HEK293 (cell line): ENCODE measurements at regions not wholly inside any gene's neighbourhood (a gene's known extent, or its start where the extent isn't known, plus 50 kb on each side); places are given as distances from the start of the nearest gene placed in this dataset.

ENCODE experiments used
- CTCF ChIA-PET: fragments of 350-600 bp; formaldehyde crosslinking; extraction: SDS; loops from one replicate; lab custom pipeline; 2021; ENCODE audit warnings: antibody characterized with exemption; lab: Yijun Ruan, JAX
- POLR2A ChIA-PET: fragments of 300-600 bp; formaldehyde crosslinking; extraction: SDS; loops from one replicate; lab custom pipeline; 2020; ENCODE audit warnings: antibody characterized with exemption, inconsistent platforms; lab: Yijun Ruan, JAX
- H3K27ac ChIP-seq: fragments of 200-500 bp; sonication (Bioruptor generic); 2 replicates; pipeline ENCODE4 v1.5.1; 2014; ENCODE audit warnings: low read depth, low read length, control low read depth, inconsistent platforms; ENCODE audit errors: extremely low read depth
- H3K36me3 ChIP-seq, 2 experiments: fragments of 200-500 bp in 1 of 2; sonication (Bioruptor generic) in 1 of 2; 1 replicate in 1 of 2; 2 replicates in 1 of 2; pipeline ENCODE4 v1.5.1; 2014 to 2017; ENCODE audit warnings: inconsistent platforms in 2 of 2, low read length in 2 of 2; ENCODE audit not compliant: control insufficient read depth in 2 of 2, insufficient read depth in 1 of 2
- H3K4me1 ChIP-seq: fragments of 200-500 bp; sonication (Bioruptor generic); 2 replicates; pipeline ENCODE4 v1.5.1; 2014; ENCODE audit warnings: mild to moderate bottlenecking, low read length, inconsistent platforms; ENCODE audit not compliant: control insufficient read depth, insufficient read depth
- H3K4me3 ChIP-seq: 2 replicates; pipeline ENCODE4 v1.5.1; 2011; ENCODE audit warnings: low read depth, mild to moderate bottlenecking, control low read depth, low read length, moderate library complexity
- H3K9me3 ChIP-seq: fragments of 200-500 bp; sonication (Bioruptor generic); 2 replicates; pipeline ENCODE4 v1.5.1; 2014; ENCODE audit warnings: low read depth, low read length, inconsistent platforms; ENCODE audit not compliant: control insufficient read depth, insufficient read depth
- IKZF3 ChIP-seq: fragments of 450-650 bp; IDR thresholded peaks from 2 replicates; pipeline ENCODE4 v1.5.0; 2018; ENCODE audit warnings: missing biosample characterization, mild to moderate bottlenecking, missing genetic modification characterization, moderate library complexity
- SP2 ChIP-seq: fragments of 450-650 bp; formaldehyde crosslinking; IDR thresholded peaks from 2 replicates; pipeline ENCODE4 v1.5.1; 2016; ENCODE audit warnings: missing biosample characterization, missing genetic modification characterization
- ZBTB7A ChIP-seq: fragments of 450-650 bp; formaldehyde crosslinking; IDR thresholded peaks from 2 replicates; pipeline ENCODE4 v1.5.1; 2016; ENCODE audit warnings: low read depth, missing biosample characterization, missing genetic modification characterization
- ZEB2 ChIP-seq: fragments of 450-650 bp; formaldehyde crosslinking; IDR thresholded peaks from 2 replicates; pipeline ENCODE4 v1.5.1; 2016; ENCODE audit warnings: missing biosample characterization, missing genetic modification characterization
- ZNF148 ChIP-seq: fragments of 450-650 bp; formaldehyde crosslinking; IDR thresholded peaks from 2 replicates; pipeline ENCODE4 v1.5.0; 2017; ENCODE audit warnings: missing biosample characterization, missing genetic modification characterization, borderline replicate concordance
- ZNF169 ChIP-seq: fragments of 450-650 bp; formaldehyde crosslinking; IDR thresholded peaks from 2 replicates; pipeline ENCODE4 v1.5.1; 2016; ENCODE audit warnings: missing biosample characterization, missing genetic modification characterization
- ZNF362 ChIP-seq: fragments of 450-650 bp; formaldehyde crosslinking; IDR thresholded peaks from 2 replicates; pipeline ENCODE4 v1.5.1; 2016; ENCODE audit warnings: missing biosample characterization, missing genetic modification characterization
- ZNF37A ChIP-seq: fragments of 450-650 bp; IDR thresholded peaks from 2 replicates; pipeline ENCODE4 v1.5.1; 2018; ENCODE audit warnings: missing biosample characterization, missing genetic modification characterization
- ZNF473 ChIP-seq: fragments of 450-650 bp; formaldehyde crosslinking; IDR thresholded peaks from 2 replicates; pipeline ENCODE4 v1.5.1; 2017; ENCODE audit warnings: missing biosample characterization, missing genetic modification characterization
- ZNF513 ChIP-seq: fragments of 450-650 bp; IDR thresholded peaks from 2 replicates; pipeline ENCODE4 v1.5.1; 2018; ENCODE audit warnings: missing biosample characterization, missing genetic modification characterization
- ZNF530 ChIP-seq: fragments of 450-650 bp; formaldehyde crosslinking; IDR thresholded peaks from 2 replicates; pipeline ENCODE4 v1.5.1; 2016; ENCODE audit warnings: low read depth, missing biosample characterization, missing genetic modification characterization
- ZNF596 ChIP-seq: fragments of 450-650 bp; IDR thresholded peaks from 2 replicates; pipeline ENCODE4 v1.5.0; 2018; ENCODE audit warnings: missing biosample characterization, mild to moderate bottlenecking, missing genetic modification characterization, moderate library complexity
- ZNF610 ChIP-seq: fragments of 450-650 bp; formaldehyde crosslinking; IDR thresholded peaks from 2 replicates; pipeline ENCODE4 v1.5.1; 2016; ENCODE audit warnings: missing biosample characterization, missing genetic modification characterization, borderline replicate concordance
- ZNF624 ChIP-seq: fragments of 450-650 bp; formaldehyde crosslinking; IDR thresholded peaks from 2 replicates; pipeline ENCODE4 v1.5.1; 2017; ENCODE audit warnings: missing biosample characterization, missing genetic modification characterization
- ZNF843 ChIP-seq: fragments of 450-650 bp; formaldehyde crosslinking; IDR thresholded peaks from 2 replicates; pipeline ENCODE4 v1.5.1; 2016; ENCODE audit warnings: missing biosample characterization, missing genetic modification characterization
- ZSCAN30 ChIP-seq: fragments of 450-650 bp; IDR thresholded peaks from 2 replicates; pipeline ENCODE4 v1.5.1; 2018; ENCODE audit warnings: missing biosample characterization, mild to moderate bottlenecking, missing genetic modification characterization, moderate library complexity
- TF ChIP-seq, protein P1 (sequence below): fragments of 450-650 bp; formaldehyde crosslinking; IDR thresholded peaks from 2 replicates; pipeline ENCODE4 v1.5.1; 2016; ENCODE audit warnings: missing biosample characterization, missing genetic modification characterization
- TF ChIP-seq, protein P2 (sequence below): fragments of 450-650 bp; formaldehyde crosslinking; IDR thresholded peaks from 2 replicates; pipeline ENCODE4 v1.5.1; 2016; ENCODE audit warnings: missing biosample characterization, missing genetic modification characterization, borderline replicate concordance

DNA sequence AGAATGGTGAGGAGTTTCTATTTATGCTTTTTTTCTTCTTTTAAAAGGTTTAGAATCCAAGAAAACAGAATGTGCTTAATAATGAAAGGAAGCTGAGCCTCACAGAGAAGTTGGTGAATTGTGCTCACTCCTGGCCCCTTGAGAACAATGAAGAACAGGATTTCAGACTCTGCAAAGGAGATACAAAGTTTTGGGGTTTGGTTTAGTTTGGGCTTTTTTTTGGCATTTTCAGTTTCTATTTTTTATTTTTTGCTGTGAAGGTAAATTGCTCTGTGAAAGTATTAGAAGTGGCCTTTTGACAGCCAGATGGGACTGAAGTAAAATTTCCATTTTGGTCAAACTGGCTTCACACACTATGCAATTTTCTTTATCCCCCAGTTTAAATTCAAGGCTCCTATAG, 247.3 kb upstream of the GYPC start:
- TF ChIP-seq ZNF624 (tag by site-specific recombination) (no peak), ZNF148 (tag by site-specific recombination) (no peak), ZNF596 (tag by site-specific recombination) (no peak), ZNF843 (tag by site-specific recombination) (no peak), ZEB2 (tag by site-specific recombination) (no peak), IKZF3 (tag by site-specific recombination) (no peak)
- TF ChIP-seq, protein P1, sequence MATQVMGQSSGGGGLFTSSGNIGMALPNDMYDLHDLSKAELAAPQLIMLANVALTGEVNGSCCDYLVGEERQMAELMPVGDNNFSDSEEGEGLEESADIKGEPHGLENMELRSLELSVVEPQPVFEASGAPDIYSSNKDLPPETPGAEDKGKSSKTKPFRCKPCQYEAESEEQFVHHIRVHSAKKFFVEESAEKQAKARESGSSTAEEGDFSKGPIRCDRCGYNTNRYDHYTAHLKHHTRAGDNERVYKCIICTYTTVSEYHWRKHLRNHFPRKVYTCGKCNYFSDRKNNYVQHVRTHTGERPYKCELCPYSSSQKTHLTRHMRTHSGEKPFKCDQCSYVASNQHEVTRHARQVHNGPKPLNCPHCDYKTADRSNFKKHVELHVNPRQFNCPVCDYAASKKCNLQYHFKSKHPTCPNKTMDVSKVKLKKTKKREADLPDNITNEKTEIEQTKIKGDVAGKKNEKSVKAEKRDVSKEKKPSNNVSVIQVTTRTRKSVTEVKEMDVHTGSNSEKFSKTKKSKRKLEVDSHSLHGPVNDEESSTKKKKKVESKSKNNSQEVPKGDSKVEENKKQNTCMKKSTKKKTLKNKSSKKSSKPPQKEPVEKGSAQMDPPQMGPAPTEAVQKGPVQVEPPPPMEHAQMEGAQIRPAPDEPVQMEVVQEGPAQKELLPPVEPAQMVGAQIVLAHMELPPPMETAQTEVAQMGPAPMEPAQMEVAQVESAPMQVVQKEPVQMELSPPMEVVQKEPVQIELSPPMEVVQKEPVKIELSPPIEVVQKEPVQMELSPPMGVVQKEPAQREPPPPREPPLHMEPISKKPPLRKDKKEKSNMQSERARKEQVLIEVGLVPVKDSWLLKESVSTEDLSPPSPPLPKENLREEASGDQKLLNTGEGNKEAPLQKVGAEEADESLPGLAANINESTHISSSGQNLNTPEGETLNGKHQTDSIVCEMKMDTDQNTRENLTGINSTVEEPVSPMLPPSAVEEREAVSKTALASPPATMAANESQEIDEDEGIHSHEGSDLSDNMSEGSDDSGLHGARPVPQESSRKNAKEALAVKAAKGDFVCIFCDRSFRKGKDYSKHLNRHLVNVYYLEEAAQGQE (tag by site-specific recombination): no peak
- no peaks in the 10 kb centered on the region for H3K9me3 ChIP-seq
- H3K4me3 ChIP-seq: no peak overlapping the region
- ChIA-PET POLR2A (no interaction called here), CTCF (no interaction called here)
- H3K36me3 ChIP-seq: no peaks in the 10 kb centered on the region
- no peaks in the 10 kb centered on the region for H3K4me1 ChIP-seq
- H3K27ac ChIP-seq: no peak overlapping the region

- no peak overlapping the region for H3K27ac ChIP-seq
- no peaks in the 10 kb centered on the region for H3K4me1 ChIP-seq
- no peaks in the 10 kb centered on the region for H3K36me3 ChIP-seq
- CTCF ChIA-PET: no interaction called here
- no peaks in the 10 kb centered on the region for H3K9me3 ChIP-seq
- POLR2A ChIA-PET: no interaction called here
- no peak overlapping the region for H3K4me3 ChIP-seq
- TF ChIP-seq SP2 (tag by site-specific recombination) (no peak), ZNF610 (tag by site-specific recombination) (no peak), ZSCAN30 (no peak), ZNF362 (tag by site-specific recombination) (no peak), ZNF37A (tag by site-specific recombination) (no peak), ZNF530 (tag by site-specific recombination) (no peak)
- TF ChIP-seq, all 188 proteins: peak for 0
Observed at GRCh38 chr2:126409850-126410249, 246.1 kb upstream of the GYPC start.

DNA sequence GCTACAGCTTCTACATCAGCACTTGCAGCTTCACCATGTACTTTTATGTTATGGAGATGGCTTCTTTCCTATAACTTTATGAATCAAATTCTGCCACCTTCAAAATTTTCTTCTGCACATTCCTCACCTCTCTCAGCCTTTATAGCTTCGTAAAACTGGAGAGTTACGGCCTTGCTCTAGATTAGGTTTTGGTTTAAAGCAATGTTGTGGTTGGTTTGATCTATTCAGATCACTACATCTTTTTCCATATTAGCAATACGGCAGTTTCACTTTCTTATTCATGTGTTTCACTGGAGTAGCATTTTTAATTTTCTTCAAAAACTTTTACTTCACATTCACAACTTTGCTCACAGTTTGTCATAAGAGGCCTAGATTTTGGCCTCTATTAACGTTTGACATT, 242.9 kb upstream of the GYPC start:
- ChIA-PET POLR2A (no interaction called here), CTCF (interaction anchor here (0.7 kb wide), 2 partner anchors 42 to 970 kb away, joined by 3 read pairs; no protein-coding TSS in a partner anchor)
- Histone ChIP-seq H3K9me3 (no peaks in the 10 kb centered on the region), H3K4me1 (no peaks in the 10 kb centered on the region), H3K4me3 (no peak overlapping the region), H3K27ac (no peak overlapping the region), H3K36me3 (no peaks in the 10 kb centered on the region)
- TF ChIP-seq, protein P2, sequence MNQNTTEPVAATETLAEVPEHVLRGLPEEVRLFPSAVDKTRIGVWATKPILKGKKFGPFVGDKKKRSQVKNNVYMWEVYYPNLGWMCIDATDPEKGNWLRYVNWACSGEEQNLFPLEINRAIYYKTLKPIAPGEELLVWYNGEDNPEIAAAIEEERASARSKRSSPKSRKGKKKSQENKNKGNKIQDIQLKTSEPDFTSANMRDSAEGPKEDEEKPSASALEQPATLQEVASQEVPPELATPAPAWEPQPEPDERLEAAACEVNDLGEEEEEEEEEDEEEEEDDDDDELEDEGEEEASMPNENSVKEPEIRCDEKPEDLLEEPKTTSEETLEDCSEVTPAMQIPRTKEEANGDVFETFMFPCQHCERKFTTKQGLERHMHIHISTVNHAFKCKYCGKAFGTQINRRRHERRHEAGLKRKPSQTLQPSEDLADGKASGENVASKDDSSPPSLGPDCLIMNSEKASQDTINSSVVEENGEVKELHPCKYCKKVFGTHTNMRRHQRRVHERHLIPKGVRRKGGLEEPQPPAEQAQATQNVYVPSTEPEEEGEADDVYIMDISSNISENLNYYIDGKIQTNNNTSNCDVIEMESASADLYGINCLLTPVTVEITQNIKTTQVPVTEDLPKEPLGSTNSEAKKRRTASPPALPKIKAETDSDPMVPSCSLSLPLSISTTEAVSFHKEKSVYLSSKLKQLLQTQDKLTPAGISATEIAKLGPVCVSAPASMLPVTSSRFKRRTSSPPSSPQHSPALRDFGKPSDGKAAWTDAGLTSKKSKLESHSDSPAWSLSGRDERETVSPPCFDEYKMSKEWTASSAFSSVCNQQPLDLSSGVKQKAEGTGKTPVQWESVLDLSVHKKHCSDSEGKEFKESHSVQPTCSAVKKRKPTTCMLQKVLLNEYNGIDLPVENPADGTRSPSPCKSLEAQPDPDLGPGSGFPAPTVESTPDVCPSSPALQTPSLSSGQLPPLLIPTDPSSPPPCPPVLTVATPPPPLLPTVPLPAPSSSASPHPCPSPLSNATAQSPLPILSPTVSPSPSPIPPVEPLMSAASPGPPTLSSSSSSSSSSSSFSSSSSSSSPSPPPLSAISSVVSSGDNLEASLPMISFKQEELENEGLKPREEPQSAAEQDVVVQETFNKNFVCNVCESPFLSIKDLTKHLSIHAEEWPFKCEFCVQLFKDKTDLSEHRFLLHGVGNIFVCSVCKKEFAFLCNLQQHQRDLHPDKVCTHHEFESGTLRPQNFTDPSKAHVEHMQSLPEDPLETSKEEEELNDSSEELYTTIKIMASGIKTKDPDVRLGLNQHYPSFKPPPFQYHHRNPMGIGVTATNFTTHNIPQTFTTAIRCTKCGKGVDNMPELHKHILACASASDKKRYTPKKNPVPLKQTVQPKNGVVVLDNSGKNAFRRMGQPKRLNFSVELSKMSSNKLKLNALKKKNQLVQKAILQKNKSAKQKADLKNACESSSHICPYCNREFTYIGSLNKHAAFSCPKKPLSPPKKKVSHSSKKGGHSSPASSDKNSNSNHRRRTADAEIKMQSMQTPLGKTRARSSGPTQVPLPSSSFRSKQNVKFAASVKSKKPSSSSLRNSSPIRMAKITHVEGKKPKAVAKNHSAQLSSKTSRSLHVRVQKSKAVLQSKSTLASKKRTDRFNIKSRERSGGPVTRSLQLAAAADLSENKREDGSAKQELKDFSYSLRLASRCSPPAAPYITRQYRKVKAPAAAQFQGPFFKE (tag by site-specific recombination): no peak
- TF ChIP-seq ZNF513 (tag by site-specific recombination) (no peak), ZBTB7A (tag by site-specific recombination) (no peak), ZNF473 (no peak), ZNF169 (tag by site-specific recombination) (no peak)
